Transverse colon (tissue), 4 donors: ENCODE measurements at regions not wholly inside any gene's neighbourhood (a gene's known extent, or its start where the extent isn't known, plus 50 kb on each side); places are given as distances from the start of the nearest gene placed in this dataset.

Experiments
- DNase-seq: peaks from one replicate; pipeline ENCODE4 v3.0.0-alpha.2; 2019
- H3K27ac ChIP-seq, 4 donors: fragments of 200-600 bp; sonication (generic); 2 replicates each; pipeline ENCODE4 v1.5.1; 2016 to 2018; ENCODE audit warnings: inconsistent platforms in 4 of 4
- H3K27me3 ChIP-seq: fragments of 200-600 bp; sonication (generic); 2 replicates; pipeline ENCODE4 v1.5.1; 2017; ENCODE audit warnings: inconsistent platforms
- H3K36me3 ChIP-seq, 4 donors: fragments of 200-600 bp; sonication (generic); 2 replicates each; pipeline ENCODE4 v1.5.1; 2017 to 2019; ENCODE audit warnings: inconsistent platforms in 4 of 4
- H3K4me1 ChIP-seq, 4 donors: fragments of 200-600 bp; sonication (generic); 2 replicates each; pipeline ENCODE4 v1.5.1; 2017 to 2020; ENCODE audit warnings: inconsistent platforms in 4 of 4
- H3K4me3 ChIP-seq, 4 donors: fragments of 200-600 bp; sonication (generic); 1 replicate in 1 of 4; 2 replicates in 3 of 4; pipeline versions ENCODE4 v1.5.1 to v1.6.1; 2017 to 2019; ENCODE audit warnings: inconsistent platforms in 4 of 4
- H3K9me3 ChIP-seq, 2 donors: fragments of 200-600 bp; sonication (generic); 2 replicates each; pipeline ENCODE4 v1.5.1; 2017 to 2019; ENCODE audit warnings: inconsistent platforms in 2 of 2
- CTCF ChIP-seq, 5 experiments: fragments of 200-600 bp in 3 of 5; fragments of 450-650 bp in 2 of 5; sonication (generic) in 3 of 5; IDR thresholded peaks; 1 replicate in 2 of 5; 2 replicates in 3 of 5; pipeline ENCODE4 v1.5.1; 2016 to 2017; ENCODE audit warnings: antibody characterized with exemption in 5 of 5, inconsistent platforms in 3 of 5, mild to moderate bottlenecking in 2 of 5, moderate library complexity in 1 of 5
- EP300 ChIP-seq: sonication (generic); formaldehyde crosslinking; IDR thresholded peaks from one replicate; pipeline ENCODE4 v1.6.1; 2017; ENCODE audit warnings: antibody characterized with exemption, low read depth
- POLR2A ChIP-seq: fragments of 450-650 bp; IDR thresholded peaks from one replicate; pipeline ENCODE4 v1.6.1; 2016; ENCODE audit warnings: antibody characterized with exemption, mild to moderate bottlenecking, moderate library complexity
- POLR2AphosphoS5 ChIP-seq, 3 donors: sonication (generic); formaldehyde crosslinking; IDR thresholded peaks; one replicate each; pipeline ENCODE4 v1.6.1; 2016; ENCODE audit warnings: antibody characterized with exemption in 3 of 3
- WGBS, 2 donors: methylation state at CpG; one replicate each; pipeline ENCODE4 v1.1.5; 2018; ENCODE audit warnings: low coverage in 1 of 2; 5-methylcytosine and 5-hydroxymethylcytosine counted together
- in situ Hi-C, 4 donors: fragments of 200-750 bp; cut with MboI; loops; one replicate each; pipeline versions ENCODE4 v1.15.0 to v1.15.1; 2017; ENCODE audit warnings: low sequenced_read_pairs in 3 of 4, low pct_ligation_motif_present in 1 of 4, low pct_unique_long_range_greater_than_20kb in 1 of 4
- intact Hi-C: fragments of 100-400 bp; cut with DNase I; formaldehyde crosslinking; loops from one replicate; pipeline ENCODE4 v1.15.1; 2023; ENCODE audit warnings: low total_unique reads

GRCh38 chr7:56291-56913, 136.0 kb upstream of the FAM20C start:
- H3K36me3 ChIP-seq: no peaks in the 10 kb centered on the region
- no peaks in the 10 kb centered on the region for H3K4me1 ChIP-seq
- H3K9me3 ChIP-seq: no peaks in the 10 kb centered on the region
- peak; percentile 1 for DNase-seq
- 89 to 90% methylated on average over 7 to 18 of the region's 18 CpGs for WGBS, 2 donors
- H3K27ac ChIP-seq: no peak overlapping the region
- in situ Hi-C loops: no loop called here
- H3K27me3 ChIP-seq: no peaks in the 10 kb centered on the region
- TF ChIP-seq EP300 (no peak), POLR2A (no peak), POLR2AphosphoS5 (IDR thresholded peaks at IDR 0.05) (no peak), CTCF (IDR thresholded peaks at IDR 0.05) (no peak)
- intact Hi-C loops: no loop called here
- no peak overlapping the region for H3K4me3 ChIP-seq

GRCh38 chr7:57071-57470, 135.3 kb upstream of the FAM20C start:
- Histone ChIP-seq H3K27me3 (no peaks in the 10 kb centered on the region), H3K27ac (no peak overlapping the region), H3K4me1 (no peaks in the 10 kb centered on the region), H3K4me3 (no peak overlapping the region), H3K9me3 (no peaks in the 10 kb centered on the region), H3K36me3 (no peaks in the 10 kb centered on the region)
- WGBS, 2 donors: 84% methylated on average over 8 of the region's 8 CpGs; no CpG with 5 or more reads in 1 of the 2 donors
- intact Hi-C loops: no loop called here
- no peak for TF ChIP-seq CTCF (IDR thresholded peaks at IDR 0.05)
- TF ChIP-seq POLR2A: no peak
- TF ChIP-seq EP300: no peak
- TF ChIP-seq POLR2AphosphoS5 (IDR thresholded peaks at IDR 0.05): no peak
- peak; percentile 1 for DNase-seq
- in situ Hi-C loops: no loop called here

- intact Hi-C loops (no loop called here), in situ Hi-C loops (no loop called here)
- no peaks in the 10 kb centered on the region for H3K27me3 ChIP-seq
- H3K27ac ChIP-seq: no peak overlapping the region
- H3K36me3 ChIP-seq: no peaks in the 10 kb centered on the region
- peak; percentile 2 for DNase-seq
- H3K4me3 ChIP-seq: no peak overlapping the region
- no peaks in the 10 kb centered on the region for H3K9me3 ChIP-seq
- no peak for TF ChIP-seq POLR2A
- TF ChIP-seq CTCF (IDR thresholded peaks at IDR 0.05): no peak
- TF ChIP-seq EP300: no peak
- no peak for TF ChIP-seq POLR2AphosphoS5 (IDR thresholded peaks at IDR 0.05)
- H3K4me1 ChIP-seq: no peaks in the 10 kb centered on the region
- WGBS, 2 donors: 64% methylated on average over 9 of the region's 9 CpGs; no CpG with 5 or more reads in 1 of the 2 donors
Measured at GRCh38 chr7:57482-58255, 134.7 kb upstream of the FAM20C start.

- DNase-seq: peak; percentile 1
- H3K36me3 ChIP-seq: no peaks in the 10 kb centered on the region
- H3K4me3 ChIP-seq: no peak overlapping the region
- no peak for TF ChIP-seq CTCF (IDR thresholded peaks at IDR 0.05)
- no peak for TF ChIP-seq EP300
- TF ChIP-seq POLR2A: no peak
- TF ChIP-seq POLR2AphosphoS5 (IDR thresholded peaks at IDR 0.05): no peak
- in situ Hi-C loops (no loop called here), intact Hi-C loops (no loop called here)
- H3K9me3 ChIP-seq: no peaks in the 10 kb centered on the region
- 79 to 90% methylated on average over 6 to 7 of the region's 7 CpGs for WGBS, 2 donors
- no peaks in the 10 kb centered on the region for H3K4me1 ChIP-seq
- H3K27ac ChIP-seq: no peak overlapping the region
- no peaks in the 10 kb centered on the region for H3K27me3 ChIP-seq
Measured at GRCh38 chr7:58316-58715, 134.1 kb upstream of the FAM20C start.
